GM19035 (cell line): ENCODE measurements at regions not wholly inside any gene's neighbourhood (a gene's known extent, or its start where the extent isn't known, plus 50 kb on each side); places are given as distances from the start of the nearest gene placed in this dataset.
"Not testable (repeated sequence)": the region's sequence is repeated elsewhere in the genome, so short reads cannot be mapped to it uniquely, and the experiment has no call there.

Source experiments
- ATAC-seq: cut with Tn5 transposase; IDR thresholded peaks from one replicate; pipeline ENCODE4 v1.9.1; 2021; ENCODE audit not compliant: unreplicated experiment

DNA sequence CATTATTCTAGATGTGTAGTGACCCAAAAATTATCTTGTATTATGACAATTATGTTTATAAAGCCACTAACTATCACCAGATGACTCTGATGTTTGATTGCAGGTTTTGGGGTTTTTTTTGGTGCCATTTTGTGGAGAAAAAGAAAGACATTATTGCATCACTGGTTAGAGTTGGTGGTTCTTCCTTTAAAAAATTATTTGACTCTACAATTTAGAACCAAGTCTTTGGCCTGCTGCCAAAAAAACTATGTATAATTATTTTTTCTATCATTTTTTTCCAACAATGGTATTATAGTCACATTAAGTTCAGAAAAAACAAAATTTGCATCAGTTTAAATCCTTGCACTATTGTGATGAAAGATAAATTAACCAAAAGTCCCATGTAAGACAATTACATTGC, 258.6 kb upstream of the GRM7 start:
- no peak for ATAC-seq

DNA sequence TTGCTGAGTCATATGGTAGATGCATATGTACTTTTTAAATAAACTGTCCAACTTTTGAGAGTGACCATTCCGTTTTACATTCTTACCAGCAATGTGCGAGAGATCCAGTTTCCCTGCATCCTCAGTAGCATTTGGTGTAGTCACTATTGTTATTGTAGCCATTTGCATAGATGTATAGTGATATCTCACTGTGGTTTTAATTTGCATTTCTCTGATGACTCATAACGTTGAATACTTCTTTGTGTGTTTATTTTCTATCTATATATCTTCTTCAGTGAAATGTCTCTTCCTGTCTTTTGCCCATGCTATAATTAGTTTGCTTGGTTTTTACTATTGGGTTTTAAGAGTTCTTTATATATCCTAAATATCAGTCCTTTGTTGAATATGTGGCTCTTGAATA, 255.7 kb upstream of the GRM7 start:
- ATAC-seq, result no peak

DNA sequence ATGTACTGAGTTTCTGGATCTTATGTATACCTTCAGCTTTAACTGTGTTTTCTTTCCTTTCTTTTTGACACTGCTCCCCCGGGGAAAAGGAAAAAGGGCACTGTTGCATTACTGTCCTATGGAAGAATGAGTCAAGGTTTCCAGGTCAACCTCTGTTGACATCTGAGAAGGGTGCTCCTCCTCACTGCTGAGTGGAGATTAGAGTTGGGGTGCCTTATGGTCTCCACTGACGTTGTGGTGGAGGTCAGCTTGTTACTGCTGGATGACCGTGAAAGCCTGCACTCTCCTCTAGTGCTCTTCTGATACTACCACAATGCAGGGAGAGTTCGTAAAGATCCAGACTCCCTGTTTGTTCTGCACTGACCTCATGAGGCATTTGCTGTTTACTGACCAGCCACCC, 252.1 kb upstream of the GRM7 start:
- no peak for ATAC-seq

DNA sequence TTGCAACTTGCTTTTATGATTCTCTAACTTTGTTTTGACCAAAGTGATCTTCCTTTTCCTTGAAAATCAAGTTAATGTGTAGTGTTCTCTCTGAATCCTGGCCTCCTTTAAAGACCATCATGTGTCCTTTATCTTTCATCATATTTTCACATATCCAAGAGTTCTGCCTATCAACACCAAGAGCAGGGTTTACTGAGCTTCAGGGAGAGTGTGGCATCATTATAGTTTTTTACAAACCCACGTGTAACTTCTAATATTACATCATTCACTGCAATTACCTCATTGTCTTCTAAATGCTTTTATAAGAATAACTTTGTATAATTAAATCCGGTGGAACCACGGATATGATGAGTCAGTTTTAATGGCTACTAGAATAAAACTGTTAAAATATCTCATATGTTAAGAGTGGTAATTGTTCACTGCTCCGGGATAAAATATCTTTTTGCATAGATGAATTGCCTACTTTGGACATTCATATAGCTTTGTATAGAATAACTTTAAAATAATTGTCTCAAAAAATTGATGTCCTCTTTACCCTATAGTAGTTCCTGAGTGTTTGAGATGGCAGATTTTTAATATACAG, 248.8 kb upstream of the GRM7 start:
- no peak for ATAC-seq

DNA sequence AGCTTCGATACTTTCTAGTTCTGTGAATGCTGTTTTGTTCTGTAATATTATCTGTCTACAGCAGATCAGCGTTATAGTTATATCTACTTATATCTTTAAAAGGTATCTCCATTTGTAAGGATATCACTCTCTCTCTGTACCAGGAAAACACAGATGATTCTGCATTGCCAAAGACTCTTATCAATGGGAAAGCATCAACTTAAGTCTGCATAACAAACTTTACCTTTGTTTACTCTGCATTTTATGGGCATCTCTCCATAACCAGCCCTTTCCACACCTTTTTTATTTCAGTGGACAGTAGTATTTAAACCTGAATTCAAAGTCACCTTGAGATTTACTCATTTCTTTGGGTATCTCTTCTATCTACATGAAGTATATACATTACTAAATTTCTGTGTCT, 238.7 kb upstream of the GRM7 start:
- no peak for ATAC-seq

DNA sequence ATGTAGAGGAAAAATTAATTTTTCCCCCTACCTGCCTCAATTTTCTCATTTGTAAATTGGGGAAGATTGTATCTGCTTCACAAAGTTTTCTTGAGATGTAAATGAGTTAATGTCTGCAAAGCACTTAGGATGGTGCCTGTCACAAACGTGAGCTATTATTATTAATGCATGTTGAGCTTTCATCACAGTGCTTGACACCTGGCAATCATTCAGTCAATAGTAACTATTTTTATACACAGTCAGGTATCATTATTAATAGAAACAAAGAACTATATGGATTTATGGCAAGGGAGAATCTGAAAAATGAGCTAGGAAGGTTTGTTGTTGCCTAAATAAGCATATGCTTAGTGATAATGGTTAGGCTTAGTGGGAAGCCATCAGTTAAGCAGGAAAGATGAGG, 238.2 kb upstream of the GRM7 start:
- ATAC-seq, result no peak

DNA sequence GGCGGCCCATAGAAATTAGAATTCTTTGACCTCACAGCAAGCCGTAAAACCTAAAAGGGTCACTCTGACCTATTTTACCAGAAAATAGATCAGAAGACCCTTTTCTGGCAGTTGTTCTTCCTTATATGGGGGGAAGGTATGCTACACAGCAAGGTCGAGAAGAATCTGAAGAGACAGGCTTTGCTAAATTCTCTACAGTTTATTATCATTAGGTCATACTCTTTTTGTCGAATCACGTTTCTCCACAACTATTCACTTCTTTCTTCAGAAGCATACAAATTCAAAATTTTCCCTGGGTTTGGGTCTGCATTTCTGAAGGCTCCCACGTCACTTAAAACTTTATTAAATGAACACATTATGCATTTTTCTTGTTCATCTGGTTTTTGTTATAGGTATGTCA, 229.5 kb upstream of the GRM7 start:
- ATAC-seq, result no peak

DNA sequence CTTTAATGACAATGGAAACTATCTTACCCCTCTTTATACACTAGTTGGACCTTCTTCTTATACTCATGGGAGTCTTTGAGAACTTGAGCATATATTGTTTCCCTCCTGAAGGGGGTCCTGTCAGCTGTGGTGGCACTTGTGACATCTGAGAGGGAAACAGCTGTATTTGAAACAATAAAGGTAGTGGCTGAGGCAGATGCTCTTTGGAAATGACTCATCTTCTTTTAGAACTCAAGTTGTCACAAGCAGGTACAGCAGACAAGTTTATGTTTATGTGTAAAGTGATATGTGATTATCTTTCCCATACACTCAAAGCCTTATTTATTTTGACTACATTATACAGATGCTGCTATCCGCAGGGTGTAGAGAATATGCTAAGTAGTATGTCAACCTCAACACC, 220.0 kb upstream of the GRM7 start:
- ATAC-seq, result no peak

DNA sequence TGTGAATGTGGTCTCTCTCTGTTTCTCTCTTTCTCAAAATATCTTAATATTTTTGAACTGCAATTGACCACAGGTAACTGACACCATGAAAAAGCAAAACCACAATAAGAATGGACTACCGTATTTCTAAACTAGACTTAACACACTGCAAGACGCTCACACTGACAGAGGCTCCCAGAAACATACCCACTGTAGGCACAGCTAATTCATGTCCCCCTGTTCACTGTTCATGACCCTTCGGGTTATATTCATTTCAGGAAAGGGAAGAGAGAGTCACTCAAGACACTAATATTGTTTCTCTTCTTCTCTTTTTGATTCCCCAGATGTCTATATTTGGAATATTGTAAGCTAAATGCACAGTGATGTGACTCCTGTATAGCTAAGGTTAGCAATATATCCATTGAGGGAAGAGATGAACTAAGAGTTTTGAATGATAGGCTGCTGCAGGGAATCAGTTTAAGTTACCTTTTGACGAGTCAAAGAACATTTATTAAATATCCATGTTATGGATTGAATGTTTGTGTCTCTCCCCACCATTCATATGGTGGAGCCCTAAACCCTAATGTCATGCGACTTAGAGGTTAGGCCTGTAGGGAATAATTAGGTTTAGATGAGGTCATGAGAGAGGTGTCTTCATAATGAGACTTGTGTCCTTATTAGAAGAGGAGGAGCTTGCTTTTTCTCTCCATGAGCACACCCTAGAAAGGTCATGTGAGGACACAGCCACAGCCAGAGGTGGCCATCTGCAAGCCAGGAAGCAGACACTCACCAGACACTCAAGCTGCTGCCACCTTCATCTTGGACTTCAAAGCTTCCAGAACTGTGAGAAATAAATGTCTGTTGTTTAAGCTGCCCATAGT, 216.6 kb upstream of the GRM7 start:
- no peak for ATAC-seq

DNA sequence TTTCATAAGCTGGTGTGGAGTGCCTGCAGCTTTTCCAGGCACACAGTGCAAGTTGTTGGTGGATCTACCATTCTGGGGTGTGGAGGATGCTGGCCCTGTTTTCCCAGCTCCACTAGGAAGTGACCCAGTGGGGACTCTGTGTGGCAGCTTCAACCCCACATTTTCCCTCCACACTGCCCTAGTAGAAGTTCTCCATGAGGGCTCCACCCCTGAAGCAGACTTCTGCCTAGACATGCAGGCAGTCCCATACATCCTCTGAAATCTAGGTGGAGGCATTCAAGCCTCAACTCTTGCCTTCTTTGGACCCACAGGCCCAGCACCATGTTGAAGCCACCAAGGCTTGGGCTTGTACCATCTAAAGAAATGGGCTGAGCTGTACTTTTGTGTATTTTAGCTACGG, 206.2 kb upstream of the GRM7 start:
- ATAC-seq, result no peak

DNA sequence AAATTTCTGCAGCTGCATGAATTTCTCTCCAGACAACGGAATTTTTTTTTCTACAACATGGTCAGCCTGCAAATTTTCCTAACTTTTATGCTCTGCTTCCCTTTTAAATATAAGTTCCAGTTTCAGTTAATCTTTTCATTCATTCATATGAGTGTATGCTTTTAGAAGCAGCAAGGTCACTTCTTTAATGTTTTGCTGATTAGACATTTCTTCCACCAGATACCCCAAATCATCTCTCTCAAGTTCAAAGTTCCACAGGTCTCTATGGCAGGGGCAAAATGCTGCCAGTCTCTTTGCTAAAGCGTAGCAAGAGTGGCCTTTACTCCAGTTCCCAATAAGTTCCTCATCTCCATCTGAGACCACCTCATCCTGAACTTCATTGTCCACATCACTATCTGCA, 205.6 kb upstream of the GRM7 start:
- no peak for ATAC-seq

DNA sequence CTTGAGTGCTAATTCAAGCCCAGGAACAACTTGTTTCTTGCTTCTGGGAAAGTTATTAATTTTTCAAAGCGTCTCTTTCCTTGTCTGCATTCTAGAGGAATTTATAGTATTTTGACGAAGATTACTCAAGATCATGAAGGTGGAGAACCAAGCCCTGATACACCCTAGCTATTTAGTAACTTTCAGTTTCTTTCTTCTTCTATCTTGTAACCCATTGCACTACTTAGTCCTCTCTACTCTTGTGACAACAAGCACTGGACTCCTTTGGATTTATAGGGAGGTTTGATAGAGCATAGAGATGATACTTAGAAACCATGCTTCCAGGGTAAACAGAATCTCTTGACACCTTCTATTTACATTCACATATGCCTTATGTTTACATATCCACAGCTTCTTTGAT, 203.3 kb upstream of the GRM7 start:
- no peak for ATAC-seq

DNA sequence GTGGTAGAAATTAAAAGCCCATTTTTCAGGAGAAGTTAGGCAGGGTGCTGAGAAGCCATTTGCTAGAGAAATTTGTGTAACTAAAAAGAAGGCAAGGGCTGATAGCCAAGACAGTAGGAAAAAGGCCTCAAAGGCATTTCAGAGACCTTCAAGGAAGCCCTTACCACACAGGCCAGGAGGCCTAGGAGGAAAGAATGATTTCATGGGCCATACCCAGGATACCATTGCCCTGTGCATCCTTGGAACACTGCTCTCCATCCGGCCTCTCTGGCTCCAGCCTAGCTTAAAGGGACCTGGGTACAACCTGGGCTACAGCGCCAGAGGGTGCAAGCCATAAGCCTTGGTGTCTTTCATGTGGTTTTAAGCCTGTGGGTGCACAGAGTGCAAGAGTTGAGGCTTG, 193.6 kb upstream of the GRM7 start:
- ATAC-seq, result no peak

DNA sequence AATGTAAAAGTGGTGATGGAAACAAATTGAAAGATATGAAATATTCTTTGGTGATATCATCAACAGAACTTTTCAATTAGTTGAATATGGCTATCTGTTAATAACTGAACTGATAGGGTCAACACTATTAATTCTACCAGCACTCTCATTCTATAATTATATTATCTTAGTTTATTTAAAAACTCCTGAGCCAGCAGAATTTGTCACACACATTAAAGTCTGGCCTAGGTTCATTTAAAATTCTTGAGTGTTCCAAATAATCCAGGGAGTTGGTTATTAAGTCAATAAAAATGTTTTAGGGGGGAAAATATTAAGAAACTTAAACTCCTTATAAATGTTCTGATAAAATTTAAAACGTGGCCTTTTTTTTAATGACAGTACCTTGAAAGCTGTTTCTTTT, 189.6 kb upstream of the GRM7 start:
- no peak for ATAC-seq

DNA sequence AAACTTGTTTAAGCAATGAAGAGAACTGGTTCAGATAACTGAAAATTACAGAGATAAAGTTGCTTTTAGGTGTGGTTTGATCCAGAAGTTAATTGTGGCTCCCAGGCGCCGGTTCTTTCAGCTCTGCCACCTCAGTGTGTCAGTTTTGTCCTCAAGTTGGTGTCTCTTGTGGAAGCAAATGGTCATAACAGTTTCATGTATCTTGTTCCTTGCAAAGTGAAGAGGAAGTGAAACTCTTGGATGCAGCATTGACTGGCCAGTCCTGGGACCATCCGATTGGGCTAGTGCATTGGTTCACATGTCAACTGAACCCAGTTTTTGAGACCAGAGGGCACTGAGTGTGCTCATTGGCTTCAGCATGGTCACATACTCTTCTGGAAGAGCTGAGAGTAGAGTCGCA, 181.4 kb upstream of the GRM7 start:
- ATAC-seq, result peak; percentile 42

DNA sequence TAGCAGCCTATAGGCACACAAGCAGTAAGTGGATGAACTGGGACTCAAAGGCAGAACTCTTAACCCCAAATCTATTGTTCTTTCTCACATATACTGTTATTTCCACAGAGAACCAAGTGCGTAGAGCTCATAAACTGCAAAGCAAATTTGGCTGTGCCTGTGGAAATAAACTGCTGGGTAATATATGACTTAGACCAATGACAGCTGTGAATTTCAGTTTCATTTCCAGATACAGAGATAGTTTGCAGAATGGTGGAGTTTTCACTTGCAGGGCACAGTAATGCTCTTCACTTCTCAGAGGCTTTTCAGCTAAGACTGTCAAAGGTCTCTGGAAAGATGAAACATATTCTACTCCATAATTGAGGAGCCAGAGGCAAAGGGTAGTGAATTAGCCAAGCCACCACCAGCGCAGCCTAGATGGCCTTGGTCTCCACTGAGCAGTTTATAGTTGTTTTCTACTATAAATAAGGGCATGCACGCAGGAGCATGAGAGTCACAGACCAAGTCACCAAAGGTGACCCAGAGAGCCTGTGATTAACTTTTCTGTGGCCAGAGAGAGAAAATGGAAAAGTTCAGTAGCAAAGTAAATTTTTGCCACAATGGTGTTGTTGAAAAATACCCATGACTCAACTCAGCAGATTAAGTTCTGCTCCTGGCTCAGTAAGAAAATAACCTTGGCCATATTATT, 180.7 kb upstream of the GRM7 start:
- peak; percentile 87 for ATAC-seq

DNA sequence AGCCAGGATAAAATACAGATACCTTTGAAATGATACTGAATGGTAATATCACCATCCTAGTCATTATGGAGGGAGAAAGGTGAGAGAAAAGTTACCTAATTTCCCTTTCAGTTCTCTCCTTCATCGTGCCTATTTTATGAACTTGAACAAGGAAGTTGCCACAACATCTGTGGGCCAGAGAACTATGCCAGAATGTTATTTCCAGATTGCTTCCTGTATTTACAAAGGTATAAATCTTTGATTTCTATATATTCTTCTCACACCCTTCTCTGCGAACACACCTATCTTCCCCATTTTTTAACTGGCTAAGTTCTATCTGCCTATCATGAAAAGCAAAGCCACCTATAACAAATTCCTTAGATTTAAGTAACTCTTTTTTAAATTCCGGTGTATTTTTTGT, 163.6 kb upstream of the GRM7 start:
- no peak for ATAC-seq

DNA sequence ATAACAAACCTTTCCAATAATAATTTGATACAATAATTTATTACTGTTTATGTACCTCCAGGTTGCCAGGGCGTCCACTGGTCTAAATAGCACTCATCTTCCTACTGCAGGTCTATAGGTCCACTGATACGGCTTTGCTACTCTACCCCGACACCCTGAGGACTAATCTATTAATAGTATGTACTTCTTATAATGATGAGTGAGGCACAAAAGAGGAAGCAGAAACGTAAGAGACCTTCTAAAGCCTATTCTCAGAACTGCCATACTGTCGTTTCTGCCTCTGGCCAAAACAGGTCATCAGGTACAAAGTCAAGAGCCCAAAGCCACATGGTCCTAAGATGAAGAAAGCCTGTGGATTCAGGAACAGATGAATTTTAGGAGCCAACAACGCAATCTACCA, 163.2 kb upstream of the GRM7 start:
- ATAC-seq, result no peak

DNA sequence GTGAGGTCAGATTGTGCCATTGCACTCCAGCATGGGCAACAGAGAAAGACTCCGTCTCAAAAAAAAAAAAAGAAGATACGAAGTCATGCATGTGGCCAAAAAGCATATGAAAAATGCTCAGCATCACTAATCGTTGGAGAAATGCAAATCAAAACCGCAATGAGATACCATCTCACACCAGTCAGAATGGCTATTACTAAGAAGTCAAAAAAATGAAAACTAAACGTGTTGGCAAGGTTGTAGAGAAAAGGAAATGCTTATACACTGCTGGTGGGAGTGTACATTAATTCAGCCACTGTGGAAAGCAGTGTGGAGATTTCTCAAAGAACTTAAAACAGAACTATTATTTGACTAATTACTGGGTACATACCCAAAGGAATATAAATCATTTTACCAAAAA, 156.1 kb upstream of the GRM7 start:
- ATAC-seq, result not testable (repeated sequence)

DNA sequence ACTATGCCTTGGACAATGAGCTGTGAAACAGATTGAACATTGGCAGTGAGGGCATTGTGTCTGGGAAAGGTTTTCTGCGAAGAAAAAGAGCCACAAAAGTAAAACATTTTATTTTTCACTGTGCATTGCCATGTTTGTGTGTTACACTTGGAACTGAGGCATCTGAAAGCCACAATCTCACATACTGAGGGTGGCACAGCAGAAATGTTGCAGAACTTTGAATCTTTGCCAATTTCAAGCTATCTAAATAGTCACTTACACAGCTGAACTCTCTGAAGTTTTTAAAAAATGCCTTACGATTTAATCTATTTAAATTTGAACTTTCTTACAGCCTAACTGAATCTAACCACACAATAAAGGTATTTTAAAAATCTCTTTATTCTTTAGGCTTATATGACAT, 154.1 kb upstream of the GRM7 start:
- no peak for ATAC-seq

DNA sequence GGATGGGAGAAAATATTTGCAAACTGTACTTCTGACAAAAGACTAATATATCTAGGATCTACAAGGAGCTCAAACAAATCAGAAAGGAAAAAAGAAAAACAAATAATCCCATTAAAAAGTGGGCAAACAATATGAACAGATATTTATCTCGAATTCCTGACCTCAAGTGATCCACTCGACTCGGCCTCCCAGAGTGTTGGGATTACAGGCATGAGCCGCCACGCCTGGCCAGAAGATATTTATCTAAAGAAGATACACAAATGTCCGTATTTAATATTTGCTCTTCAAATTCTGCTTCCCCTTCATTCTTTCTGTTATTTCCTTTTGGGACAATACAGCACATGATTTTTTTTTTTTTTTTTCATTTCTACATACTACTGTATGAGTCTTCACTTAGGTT, 151.7 kb upstream of the GRM7 start:
- ATAC-seq, result no peak

DNA sequence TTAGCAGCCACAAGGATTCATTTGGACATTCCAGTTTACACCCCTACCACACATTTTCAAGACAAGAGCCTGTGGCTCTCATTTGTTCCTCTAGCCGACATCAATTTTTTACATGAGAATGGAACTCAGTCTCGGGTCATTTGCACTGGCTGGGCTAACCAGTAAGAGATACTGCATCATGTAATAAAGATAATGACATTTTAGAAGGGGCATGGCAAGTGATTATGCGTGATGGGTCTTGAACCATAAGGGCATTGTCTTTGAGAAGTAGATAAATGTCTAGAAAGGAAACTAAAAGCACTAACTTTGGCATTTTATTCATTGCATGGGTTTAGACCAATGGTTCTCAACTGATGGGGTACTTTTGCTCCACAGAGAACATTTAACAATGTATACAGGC, 146.0 kb upstream of the GRM7 start:
- no peak for ATAC-seq
